Right ventricle myocardium superior (tissue), 1 donor: ENCODE measurements at regions not wholly inside any gene's neighbourhood (a gene's known extent, or its start where the extent isn't known, plus 50 kb on each side); places are given as distances from the start of the nearest gene placed in this dataset.

ENCODE experiments used
- ATAC-seq: fragments of 200-7000 bp; cut with Tn5 transposase; one replicate; pipeline ENCODE4 v1.9.1; 2020; ENCODE audit warnings: mild to moderate bottlenecking; ENCODE audit not compliant: poor library complexity
- DNase-seq: peaks from one replicate; pipeline ENCODE4 v3.0.0-alpha.2; 2020
- intact Hi-C: fragments of 100-400 bp; cut with DNase I; formaldehyde crosslinking; loops from one replicate; pipeline ENCODE4 v1.11.2; 2022
- donor health status: DM: no; HTN: yes; CAD: no; lungs with severe emphysema.

- peak; percentile 35 for DNase-seq
- ATAC-seq, result no peak
- intact Hi-C loops, result no loop called here
Observed at GRCh38 chr10:132133449-132134240, 53.1 kb upstream of the DPYSL4 start.

GRCh38 chr10:132134241-132135052 lies 52.3 kb upstream of the DPYSL4 start:
- ATAC-seq (no peak), DNase-seq (peak; percentile 25)
- intact Hi-C loops, result no loop called here

GRCh38 chr10:132135053-132135872 lies 51.5 kb upstream of the DPYSL4 start:
- intact Hi-C loops, result no loop called here
- ATAC-seq (no peak), DNase-seq (peak; percentile 28)

- no peak for ATAC-seq
- intact Hi-C loops, result no loop called here
Observed at GRCh38 chr10:132136097-132136521, 50.6 kb upstream of the DPYSL4 start.

GRCh38 chr10:132136689-132137088 lies 50.1 kb upstream of the DPYSL4 start:
- intact Hi-C loops, result no loop called here
- ATAC-seq, result no peak
- peak; percentile 38 for DNase-seq

More at GRCh38 chr10:132136097-132136521, 50.6 kb upstream of the DPYSL4 start:
- peak; percentile 33 for DNase-seq
